Liver (tissue), 8 donors: ENCODE measurements at regions not wholly inside any gene's neighbourhood (a gene's known extent, or its start where the extent isn't known, plus 50 kb on each side); places are given as distances from the start of the nearest gene placed in this dataset.

Experiments
- DNase-seq: peaks from one replicate; pipeline ENCODE4 v3.0.0-alpha.2; 2017; ENCODE audit warnings: low spot score
- H3K27ac ChIP-seq, 2 donors: one replicate each; pipeline ENCODE4 v1.7.0; 2013; ENCODE audit warnings: inconsistent platforms in 2 of 2, low read length in 2 of 2, control low read depth in 1 of 2, low read depth in 1 of 2, mild to moderate bottlenecking in 1 of 2
- H3K27me3 ChIP-seq, 4 donors: one replicate each; pipeline versions ENCODE4 v1.6.1 to v1.7.0; 2013; ENCODE audit warnings: low read length in 3 of 4, inconsistent platforms in 1 of 4, mild to moderate bottlenecking in 1 of 4, moderate library complexity in 1 of 4; ENCODE audit not compliant: control insufficient read depth in 4 of 4, insufficient read depth in 4 of 4
- H3K36me3 ChIP-seq, 4 donors: one replicate each; pipeline versions ENCODE4 v1.6.1 to v1.7.0; 2013; ENCODE audit warnings: low read length in 3 of 4, mild to moderate bottlenecking in 3 of 4, low read depth in 1 of 4, moderate library complexity in 1 of 4; ENCODE audit not compliant: control insufficient read depth in 4 of 4, insufficient read depth in 3 of 4
- H3K4me1 ChIP-seq, 4 donors: one replicate each; pipeline versions ENCODE4 v1.6.1 to v1.7.0; 2013; ENCODE audit warnings: low read length in 3 of 4, mild to moderate bottlenecking in 3 of 4, moderate library complexity in 1 of 4; ENCODE audit not compliant: control insufficient read depth in 4 of 4, insufficient read depth in 4 of 4
- H3K4me3 ChIP-seq, 3 donors: one replicate each; pipeline versions ENCODE4 v1.6.1 to v1.7.0; 2013; ENCODE audit warnings: low read length in 3 of 3, control low read depth in 1 of 3, low read depth in 1 of 3, mild to moderate bottlenecking in 1 of 3
- H3K9ac ChIP-seq, 2 donors: one replicate each; pipeline ENCODE4 v1.7.0; 2013; ENCODE audit warnings: low read length in 2 of 2, mild to moderate bottlenecking in 2 of 2, moderate library complexity in 2 of 2, control low read depth in 1 of 2, low read depth in 1 of 2
- H3K9me3 ChIP-seq, 4 donors: one replicate each; pipeline versions ENCODE4 v1.6.1 to v1.7.0; 2013; ENCODE audit warnings: low read length in 3 of 4; ENCODE audit not compliant: control insufficient read depth in 4 of 4
- EGR1 ChIP-seq, 2 donors: IDR thresholded peaks; 2 replicates each; pipeline ENCODE4 v1.6.1; 2016 to 2018; ENCODE audit warnings: antibody characterized with exemption in 2 of 2, low read depth in 2 of 2
- FOXA2 ChIP-seq: IDR thresholded peaks from 2 replicates; pipeline ENCODE4 v1.6.1; 2016; ENCODE audit warnings: antibody characterized with exemption
- GABPA ChIP-seq, 2 donors: IDR thresholded peaks in 1 of 2; conservative IDR thresholded peaks in 1 of 2; 2 replicates each; pipeline ENCODE4 v1.6.1; 2016; ENCODE audit warnings: antibody characterized with exemption in 2 of 2, mild to moderate bottlenecking in 1 of 2, moderate library complexity in 1 of 2
- HNF4A ChIP-seq, 2 donors: conservative IDR thresholded peaks; 2 replicates each; pipeline ENCODE4 v1.6.1; 2016; ENCODE audit warnings: antibody characterized with exemption in 2 of 2, mild to moderate bottlenecking in 2 of 2
- HNF4G ChIP-seq: IDR thresholded peaks from 2 replicates; pipeline ENCODE4 v1.6.1; 2016; ENCODE audit warnings: antibody characterized with exemption
- JUND ChIP-seq, 2 donors: IDR thresholded peaks; 2 replicates each; pipeline ENCODE4 v1.6.1; 2016; ENCODE audit warnings: antibody characterized with exemption in 2 of 2
- MAX ChIP-seq: IDR thresholded peaks from 2 replicates; pipeline ENCODE4 v1.6.1; 2016; ENCODE audit warnings: antibody characterized with exemption
- NR2F2 ChIP-seq: IDR thresholded peaks from 2 replicates; pipeline ENCODE4 v1.6.1; 2016; ENCODE audit warnings: antibody characterized with exemption
- RAD21 ChIP-seq, 2 donors: IDR thresholded peaks; 2 replicates each; pipeline ENCODE4 v1.6.1; 2016; ENCODE audit warnings: antibody characterized with exemption in 2 of 2, mild to moderate bottlenecking in 2 of 2
- RXRA ChIP-seq, 2 donors: IDR thresholded peaks; 2 replicates each; pipeline ENCODE4 v1.6.1; 2017 to 2018; ENCODE audit warnings: antibody characterized with exemption in 2 of 2, mild to moderate bottlenecking in 1 of 2
- TAF1 ChIP-seq: conservative IDR thresholded peaks from 2 replicates; pipeline ENCODE4 v1.6.1; 2016; ENCODE audit warnings: antibody characterized with exemption, mild to moderate bottlenecking
- YY1 ChIP-seq: IDR thresholded peaks from 2 replicates; pipeline ENCODE4 v1.6.1; 2016; ENCODE audit warnings: antibody characterized with exemption, mild to moderate bottlenecking
- WGBS: extraction: QIAGEN DNeasy Blood & Tissue Kit; methylation state at CpG from one replicate; pipeline ENCODE4 v1.1.7; 2013; 5-methylcytosine and 5-hydroxymethylcytosine counted together
- TF ChIP-seq, protein P1 (sequence below): fragments of 150-350 bp; IDR thresholded peaks from 2 replicates; pipeline ENCODE4 v1.5.1; 2017; ENCODE audit warnings: improper control_type of control experiment, low read depth, low read length; ENCODE audit not compliant: missing input control
- TF ChIP-seq, protein P2 (sequence below): IDR thresholded peaks from 2 replicates; pipeline ENCODE4 v1.6.1; 2016; ENCODE audit warnings: antibody characterized with exemption, mild to moderate bottlenecking
- TF ChIP-seq, protein P3 (sequence below): IDR thresholded peaks from 2 replicates; pipeline ENCODE4 v1.6.1; 2016; ENCODE audit warnings: antibody characterized with exemption
- donor health status: healthy.
- donor health status: healthy.
- donor health status: healthy.
- donor health status: healthy.
- donor health status: healthy.

GRCh38 chr20:48241482-48241881 lies 456.2 kb upstream of the SULF2 start:
- WGBS = 82% methylated on average over 5 of the region's 5 CpGs

DNA sequence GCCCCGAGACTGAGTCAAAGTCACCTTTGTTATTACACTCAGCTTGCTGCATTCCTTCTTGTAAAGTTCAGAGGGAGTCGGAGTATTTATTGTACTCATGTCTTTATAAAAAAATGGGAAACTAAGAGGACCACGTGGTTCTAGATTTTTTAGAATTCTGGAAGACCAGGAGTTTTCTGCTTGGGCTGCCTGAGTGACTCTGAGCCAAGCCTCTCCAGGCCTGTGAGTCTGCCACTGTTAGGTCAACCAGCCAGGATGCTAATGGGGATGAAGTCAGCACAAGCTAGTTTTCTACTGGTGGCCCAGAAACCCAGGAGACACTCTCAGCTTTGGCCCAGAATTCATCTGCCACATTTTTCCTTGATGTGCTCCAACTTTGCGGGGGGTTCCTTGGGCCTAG lies 453.5 kb upstream of the SULF2 start:
- Histone ChIP-seq H3K27ac (no peak overlapping the region), H3K9ac (no peak overlapping the region), H3K4me1 (no peaks in the 10 kb centered on the region), H3K36me3 (no peaks in the 10 kb centered on the region), H3K27me3 (no peaks in the 10 kb centered on the region), H3K4me3 (no peak overlapping the region), H3K9me3 (no peaks in the 10 kb centered on the region)
- TF ChIP-seq YY1 (no peak), NR2F2 (no peak)
- DNase-seq = no peak
- 83% methylated on average over 4 of the region's 4 CpGs for WGBS

More at GRCh38 chr20:48241482-48241881, 456.2 kb upstream of the SULF2 start:
- Histone ChIP-seq H3K9me3 (no peaks in the 10 kb centered on the region), H3K27ac (no peak overlapping the region), H3K27me3 (no peaks in the 10 kb centered on the region), H3K4me1 (no peaks in the 10 kb centered on the region), H3K9ac (no peak overlapping the region), H3K36me3 (no peaks in the 10 kb centered on the region), H3K4me3 (no peak overlapping the region)
- no peak for DNase-seq
- TF ChIP-seq FOXA2 (no peak), GABPA (IDR thresholded peaks at IDR 0.05 in 1 of 2, conservative IDR thresholded peaks at IDR 0.05 in 1 of 2) (no peak)
- TF ChIP-seq, protein P1, sequence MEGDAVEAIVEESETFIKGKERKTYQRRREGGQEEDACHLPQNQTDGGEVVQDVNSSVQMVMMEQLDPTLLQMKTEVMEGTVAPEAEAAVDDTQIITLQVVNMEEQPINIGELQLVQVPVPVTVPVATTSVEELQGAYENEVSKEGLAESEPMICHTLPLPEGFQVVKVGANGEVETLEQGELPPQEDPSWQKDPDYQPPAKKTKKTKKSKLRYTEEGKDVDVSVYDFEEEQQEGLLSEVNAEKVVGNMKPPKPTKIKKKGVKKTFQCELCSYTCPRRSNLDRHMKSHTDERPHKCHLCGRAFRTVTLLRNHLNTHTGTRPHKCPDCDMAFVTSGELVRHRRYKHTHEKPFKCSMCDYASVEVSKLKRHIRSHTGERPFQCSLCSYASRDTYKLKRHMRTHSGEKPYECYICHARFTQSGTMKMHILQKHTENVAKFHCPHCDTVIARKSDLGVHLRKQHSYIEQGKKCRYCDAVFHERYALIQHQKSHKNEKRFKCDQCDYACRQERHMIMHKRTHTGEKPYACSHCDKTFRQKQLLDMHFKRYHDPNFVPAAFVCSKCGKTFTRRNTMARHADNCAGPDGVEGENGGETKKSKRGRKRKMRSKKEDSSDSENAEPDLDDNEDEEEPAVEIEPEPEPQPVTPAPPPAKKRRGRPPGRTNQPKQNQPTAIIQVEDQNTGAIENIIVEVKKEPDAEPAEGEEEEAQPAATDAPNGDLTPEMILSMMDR = no peak
- TF ChIP-seq, protein P2, sequence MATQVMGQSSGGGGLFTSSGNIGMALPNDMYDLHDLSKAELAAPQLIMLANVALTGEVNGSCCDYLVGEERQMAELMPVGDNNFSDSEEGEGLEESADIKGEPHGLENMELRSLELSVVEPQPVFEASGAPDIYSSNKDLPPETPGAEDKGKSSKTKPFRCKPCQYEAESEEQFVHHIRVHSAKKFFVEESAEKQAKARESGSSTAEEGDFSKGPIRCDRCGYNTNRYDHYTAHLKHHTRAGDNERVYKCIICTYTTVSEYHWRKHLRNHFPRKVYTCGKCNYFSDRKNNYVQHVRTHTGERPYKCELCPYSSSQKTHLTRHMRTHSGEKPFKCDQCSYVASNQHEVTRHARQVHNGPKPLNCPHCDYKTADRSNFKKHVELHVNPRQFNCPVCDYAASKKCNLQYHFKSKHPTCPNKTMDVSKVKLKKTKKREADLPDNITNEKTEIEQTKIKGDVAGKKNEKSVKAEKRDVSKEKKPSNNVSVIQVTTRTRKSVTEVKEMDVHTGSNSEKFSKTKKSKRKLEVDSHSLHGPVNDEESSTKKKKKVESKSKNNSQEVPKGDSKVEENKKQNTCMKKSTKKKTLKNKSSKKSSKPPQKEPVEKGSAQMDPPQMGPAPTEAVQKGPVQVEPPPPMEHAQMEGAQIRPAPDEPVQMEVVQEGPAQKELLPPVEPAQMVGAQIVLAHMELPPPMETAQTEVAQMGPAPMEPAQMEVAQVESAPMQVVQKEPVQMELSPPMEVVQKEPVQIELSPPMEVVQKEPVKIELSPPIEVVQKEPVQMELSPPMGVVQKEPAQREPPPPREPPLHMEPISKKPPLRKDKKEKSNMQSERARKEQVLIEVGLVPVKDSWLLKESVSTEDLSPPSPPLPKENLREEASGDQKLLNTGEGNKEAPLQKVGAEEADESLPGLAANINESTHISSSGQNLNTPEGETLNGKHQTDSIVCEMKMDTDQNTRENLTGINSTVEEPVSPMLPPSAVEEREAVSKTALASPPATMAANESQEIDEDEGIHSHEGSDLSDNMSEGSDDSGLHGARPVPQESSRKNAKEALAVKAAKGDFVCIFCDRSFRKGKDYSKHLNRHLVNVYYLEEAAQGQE = no peak
- TF ChIP-seq, protein P3, sequence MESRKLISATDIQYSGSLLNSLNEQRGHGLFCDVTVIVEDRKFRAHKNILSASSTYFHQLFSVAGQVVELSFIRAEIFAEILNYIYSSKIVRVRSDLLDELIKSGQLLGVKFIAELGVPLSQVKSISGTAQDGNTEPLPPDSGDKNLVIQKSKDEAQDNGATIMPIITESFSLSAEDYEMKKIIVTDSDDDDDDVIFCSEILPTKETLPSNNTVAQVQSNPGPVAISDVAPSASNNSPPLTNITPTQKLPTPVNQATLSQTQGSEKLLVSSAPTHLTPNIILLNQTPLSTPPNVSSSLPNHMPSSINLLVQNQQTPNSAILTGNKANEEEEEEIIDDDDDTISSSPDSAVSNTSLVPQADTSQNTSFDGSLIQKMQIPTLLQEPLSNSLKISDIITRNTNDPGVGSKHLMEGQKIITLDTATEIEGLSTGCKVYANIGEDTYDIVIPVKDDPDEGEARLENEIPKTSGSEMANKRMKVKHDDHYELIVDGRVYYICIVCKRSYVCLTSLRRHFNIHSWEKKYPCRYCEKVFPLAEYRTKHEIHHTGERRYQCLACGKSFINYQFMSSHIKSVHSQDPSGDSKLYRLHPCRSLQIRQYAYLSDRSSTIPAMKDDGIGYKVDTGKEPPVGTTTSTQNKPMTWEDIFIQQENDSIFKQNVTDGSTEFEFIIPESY = no peak

GRCh38 chr20:48238326-48238725 lies 453.0 kb upstream of the SULF2 start:
- no peak overlapping the region for H3K9ac ChIP-seq
- H3K36me3 ChIP-seq = no peaks in the 10 kb centered on the region
- no peaks in the 10 kb centered on the region for H3K4me1 ChIP-seq
- H3K27ac ChIP-seq = no peak overlapping the region
- no peak for DNase-seq
- no peak overlapping the region for H3K4me3 ChIP-seq
- TF ChIP-seq RAD21 (IDR thresholded peaks at IDR 0.05) (no peak), HNF4G (no peak), RXRA (IDR thresholded peaks at IDR 0.05) (no peak), HNF4A (conservative IDR thresholded peaks at IDR 0.05) (no peak), JUND (IDR thresholded peaks at IDR 0.05) (no peak), MAX (no peak), EGR1 (IDR thresholded peaks at IDR 0.05; ENCODE audit: low read depth in 2 of 2) (no peak), TAF1 (no peak)
- TF ChIP-seq, protein P2 = no peak
- WGBS = 75% methylated on average over 4 of the region's 4 CpGs
- no peaks in the 10 kb centered on the region for H3K9me3 ChIP-seq
- no peaks in the 10 kb centered on the region for H3K27me3 ChIP-seq
